Stimulated activated effector memory CD8-positive, alpha-beta T cell treated with anti-CD3 and anti-CD28 coated beads, Interleukin-12 subunit alpha, Interleukin-12 subunit beta, amount 100 ng/mL, for 72 hours (primary cell): ENCODE measurements at regions not wholly inside any gene's neighbourhood (a gene's known extent, or its start where the extent isn't known, plus 50 kb on each side); places are given as distances from the start of the nearest gene placed in this dataset.
"Not testable (repeated sequence)": the region's sequence is repeated elsewhere in the genome, so short reads cannot be mapped to it uniquely, and the experiment has no call there.

ENCODE experiments used
- ATAC-seq: fragments of 150-1000 bp; cut with Tn5 transposase; 2 replicates; pipeline ENCODE4 v1.10.0; 2021
- DNase-seq, 2 donors: peaks; one replicate each; pipeline ENCODE4 v3.0.0; 2021 to 2022; ENCODE audit warnings: low spot score in 2 of 2
- H3K27ac Mint-ChIP-seq: one replicate; pipeline ENCODE4 v1.8.0; 2022; ENCODE audit warnings: mild to moderate bottlenecking, mixed read lengths
- H3K36me3 Mint-ChIP-seq: one replicate; pipeline ENCODE4 v1.8.0; 2022; ENCODE audit warnings: mild to moderate bottlenecking, mixed read lengths
- H3K4me1 Mint-ChIP-seq: one replicate; pipeline ENCODE4 v1.8.0; 2022; ENCODE audit warnings: mixed read lengths
- H3K4me3 Mint-ChIP-seq: one replicate; pipeline ENCODE4 v1.8.0; 2022; ENCODE audit warnings: mild to moderate bottlenecking, mixed read lengths
- H3K9me3 Mint-ChIP-seq: one replicate; pipeline ENCODE4 v1.8.0; 2022; ENCODE audit warnings: mixed read lengths

GRCh38 chr9:82761027-82761426 lies 301.9 kb downstream of the RASEF start:
- H3K4me3 Mint-ChIP-seq, result no peak overlapping the region
- peaks cover 7% of the 10 kb centered on the region for H3K9me3 Mint-ChIP-seq
- DNase-seq (no peak), ATAC-seq (no peak)
- H3K36me3 Mint-ChIP-seq, result no peaks in the 10 kb centered on the region
- H3K27ac Mint-ChIP-seq, result no peak overlapping the region
- H3K4me1 Mint-ChIP-seq, result no peaks in the 10 kb centered on the region

GRCh38 chr9:82761956-82762355 lies 301.0 kb downstream of the RASEF start:
- H3K36me3 Mint-ChIP-seq, result no peaks in the 10 kb centered on the region
- ATAC-seq (no peak), DNase-seq (no peak)
- H3K4me1 Mint-ChIP-seq, result no peaks in the 10 kb centered on the region
- peaks cover 11% of the 10 kb centered on the region for H3K9me3 Mint-ChIP-seq
- H3K4me3 Mint-ChIP-seq, result no peak overlapping the region
- no peak overlapping the region for H3K27ac Mint-ChIP-seq

GRCh38 chr9:82763656-82764055 lies 299.3 kb downstream of the RASEF start:
- DNase-seq, result no peak
- no peak overlapping the region for H3K4me3 Mint-ChIP-seq
- H3K27ac Mint-ChIP-seq, result no peak overlapping the region
- no peak for ATAC-seq
- peaks cover 15% of the 10 kb centered on the region for H3K9me3 Mint-ChIP-seq
- no peaks in the 10 kb centered on the region for H3K36me3 Mint-ChIP-seq
- H3K4me1 Mint-ChIP-seq, result no peaks in the 10 kb centered on the region

- peaks cover 18% of the 10 kb centered on the region for H3K9me3 Mint-ChIP-seq
- H3K4me1 Mint-ChIP-seq, result no peaks in the 10 kb centered on the region
- H3K27ac Mint-ChIP-seq, result no peak overlapping the region
- ATAC-seq, result no peak
- no peak overlapping the region for H3K4me3 Mint-ChIP-seq
- no peak for DNase-seq
- no peaks in the 10 kb centered on the region for H3K36me3 Mint-ChIP-seq
Measured at GRCh38 chr9:82764061-82764668, 298.8 kb downstream of the RASEF start.

GRCh38 chr9:82774707-82775231 lies 288.2 kb downstream of the RASEF start:
- not testable (repeated sequence) for DNase-seq, H3K27ac Mint-ChIP-seq, ATAC-seq, H3K4me1 Mint-ChIP-seq, H3K36me3 Mint-ChIP-seq, H3K4me3 Mint-ChIP-seq, H3K9me3 Mint-ChIP-seq

GRCh38 chr9:82776508-82776907 lies 286.4 kb downstream of the RASEF start:
- Mint-ChIP-seq H3K36me3 (no peaks in the 10 kb centered on the region), H3K4me3 (no peak overlapping the region), H3K9me3 (peaks cover 8% of the 10 kb centered on the region), H3K27ac (no peak overlapping the region), H3K4me1 (no peaks in the 10 kb centered on the region)
- no peak for ATAC-seq
- DNase-seq, result no peak

- H3K9me3 Mint-ChIP-seq, result peaks cover 8% of the 10 kb centered on the region
- H3K36me3 Mint-ChIP-seq, result no peaks in the 10 kb centered on the region
- no peak for ATAC-seq
- no peak overlapping the region for H3K27ac Mint-ChIP-seq
- no peak overlapping the region for H3K4me3 Mint-ChIP-seq
- H3K4me1 Mint-ChIP-seq, result no peaks in the 10 kb centered on the region
- no peak for DNase-seq
Measured at GRCh38 chr9:82777366-82777765, 285.6 kb downstream of the RASEF start.

- not testable (repeated sequence) for ATAC-seq, DNase-seq, H3K36me3 Mint-ChIP-seq, H3K4me3 Mint-ChIP-seq, H3K4me1 Mint-ChIP-seq, H3K27ac Mint-ChIP-seq, H3K9me3 Mint-ChIP-seq
Measured at GRCh38 chr9:82778923-82779322, 284.0 kb downstream of the RASEF start.

GRCh38 chr9:82780017-82780416 lies 282.9 kb downstream of the RASEF start:
- DNase-seq, result no peak
- peaks cover 8% of the 10 kb centered on the region for H3K9me3 Mint-ChIP-seq
- H3K4me1 Mint-ChIP-seq, result no peaks in the 10 kb centered on the region
- H3K27ac Mint-ChIP-seq, result no peak overlapping the region
- H3K36me3 Mint-ChIP-seq, result no peaks in the 10 kb centered on the region
- no peak overlapping the region for H3K4me3 Mint-ChIP-seq
- no peak for ATAC-seq

- Mint-ChIP-seq H3K36me3 (no peaks in the 10 kb centered on the region), H3K27ac (no peak overlapping the region), H3K9me3 (peaks cover 6% of the 10 kb centered on the region), H3K4me3 (no peak overlapping the region), H3K4me1 (no peaks in the 10 kb centered on the region)
- ATAC-seq, result no peak
- DNase-seq, result no peak
Measured at GRCh38 chr9:82781921-82782392, 281.0 kb downstream of the RASEF start.

- Mint-ChIP-seq H3K9me3 (peaks cover 3% of the 10 kb centered on the region), H3K4me1 (no peaks in the 10 kb centered on the region), H3K4me3 (no peak overlapping the region), H3K27ac (no peak overlapping the region), H3K36me3 (no peaks in the 10 kb centered on the region)
- no peak for DNase-seq
- ATAC-seq, result no peak
Measured at GRCh38 chr9:82783045-82783444, 279.9 kb downstream of the RASEF start.

GRCh38 chr9:82784589-82784988 lies 278.4 kb downstream of the RASEF start:
- DNase-seq (no peak), ATAC-seq (no peak)
- Mint-ChIP-seq H3K4me3 (no peak overlapping the region), H3K9me3 (no peaks in the 10 kb centered on the region), H3K27ac (no peak overlapping the region), H3K36me3 (no peaks in the 10 kb centered on the region), H3K4me1 (no peaks in the 10 kb centered on the region)

- no peaks in the 10 kb centered on the region for H3K4me1 Mint-ChIP-seq
- H3K4me3 Mint-ChIP-seq, result no peak overlapping the region
- no peaks in the 10 kb centered on the region for H3K36me3 Mint-ChIP-seq
- DNase-seq (no peak), ATAC-seq (no peak)
- H3K27ac Mint-ChIP-seq, result no peak overlapping the region
- no peaks in the 10 kb centered on the region for H3K9me3 Mint-ChIP-seq
Measured at GRCh38 chr9:82789155-82789824, 273.7 kb downstream of the RASEF start.

- ATAC-seq (no peak), DNase-seq (no peak)
- Mint-ChIP-seq H3K4me1 (no peaks in the 10 kb centered on the region), H3K36me3 (no peaks in the 10 kb centered on the region), H3K27ac (no peak overlapping the region), H3K9me3 (no peaks in the 10 kb centered on the region), H3K4me3 (no peak overlapping the region)
Measured at GRCh38 chr9:82790875-82791274, 272.1 kb downstream of the RASEF start.

- no peak overlapping the region for H3K27ac Mint-ChIP-seq
- H3K36me3 Mint-ChIP-seq, result no peaks in the 10 kb centered on the region
- H3K4me3 Mint-ChIP-seq, result no peak overlapping the region
- DNase-seq (no peak), ATAC-seq (no peak)
- peaks cover under 1% of the 10 kb centered on the region for H3K9me3 Mint-ChIP-seq
- no peaks in the 10 kb centered on the region for H3K4me1 Mint-ChIP-seq
Measured at GRCh38 chr9:82791692-82792091, 271.2 kb downstream of the RASEF start.

GRCh38 chr9:82797534-82797933 lies 265.4 kb downstream of the RASEF start:
- Mint-ChIP-seq H3K9me3 (peaks cover 4% of the 10 kb centered on the region), H3K27ac (no peak overlapping the region)
- DNase-seq, result no peak

More at GRCh38 chr9:82797534-82797933, 265.4 kb downstream of the RASEF start:
- Mint-ChIP-seq H3K4me3 (no peak overlapping the region), H3K4me1 (no peaks in the 10 kb centered on the region), H3K36me3 (no peaks in the 10 kb centered on the region)
- no peak for ATAC-seq
